Thyroid gland (tissue), 4 donors: ENCODE measurements at regions not wholly inside any gene's neighbourhood (a gene's known extent, or its start where the extent isn't known, plus 50 kb on each side); places are given as distances from the start of the nearest gene placed in this dataset.

Experiments
- DNase-seq, 2 donors: peaks; one replicate each; pipeline ENCODE4 v3.0.0-alpha.2; 2019
- H3K27ac ChIP-seq, 3 donors: fragments of 200-600 bp; sonication (generic); 1 replicate in 2 of 3; 2 replicates in 1 of 3; pipeline ENCODE4 v1.5.1; 2016 to 2019; ENCODE audit warnings: mild to moderate bottlenecking in 1 of 3, moderate library complexity in 1 of 3
- H3K27me3 ChIP-seq: fragments of 200-600 bp; sonication (generic); one replicate; pipeline ENCODE4 v1.5.1; 2019
- H3K36me3 ChIP-seq, 2 donors: fragments of 200-600 bp; sonication (generic); one replicate each; pipeline ENCODE4 v1.5.1; 2016 to 2019
- H3K4me1 ChIP-seq, 2 donors: fragments of 200-600 bp; sonication (generic); one replicate each; pipeline ENCODE4 v1.5.1; 2017 to 2019
- H3K4me3 ChIP-seq, 3 donors: fragments of 200-600 bp; sonication (generic); replicated peaks in 1 of 3; 1 replicate in 2 of 3; 2 replicates in 1 of 3; pipeline ENCODE4 v1.5.1; 2016; ENCODE audit warnings: mild to moderate bottlenecking in 1 of 3
- H3K9me3 ChIP-seq: fragments of 200-600 bp; sonication (generic); one replicate; pipeline ENCODE4 v1.5.1; 2017
- CTCF ChIP-seq, 6 experiments: fragments of 200-600 bp in 3 of 6; fragments of 450-650 bp in 3 of 6; sonication (generic) in 3 of 6; IDR thresholded peaks; one replicate each; pipeline ENCODE4 v1.5.1; 2016 to 2019; ENCODE audit warnings: antibody characterized with exemption in 6 of 6, mild to moderate bottlenecking in 2 of 6, inconsistent platforms in 1 of 6, moderate library complexity in 1 of 6
- POLR2A ChIP-seq, 2 donors: fragments of 450-650 bp; IDR thresholded peaks; one replicate each; pipeline ENCODE4 v1.6.1; 2017; ENCODE audit warnings: antibody characterized with exemption in 2 of 2, mild to moderate bottlenecking in 2 of 2, moderate library complexity in 1 of 2
- WGBS, 2 donors: methylation state at CpG; one replicate each; pipeline ENCODE4 v1.1.5; 2017; 5-methylcytosine and 5-hydroxymethylcytosine counted together
- intact Hi-C: fragments of 100-400 bp; cut with DNase I; formaldehyde crosslinking; loops from one replicate; pipeline ENCODE4 v1.15.1; 2023

DNA sequence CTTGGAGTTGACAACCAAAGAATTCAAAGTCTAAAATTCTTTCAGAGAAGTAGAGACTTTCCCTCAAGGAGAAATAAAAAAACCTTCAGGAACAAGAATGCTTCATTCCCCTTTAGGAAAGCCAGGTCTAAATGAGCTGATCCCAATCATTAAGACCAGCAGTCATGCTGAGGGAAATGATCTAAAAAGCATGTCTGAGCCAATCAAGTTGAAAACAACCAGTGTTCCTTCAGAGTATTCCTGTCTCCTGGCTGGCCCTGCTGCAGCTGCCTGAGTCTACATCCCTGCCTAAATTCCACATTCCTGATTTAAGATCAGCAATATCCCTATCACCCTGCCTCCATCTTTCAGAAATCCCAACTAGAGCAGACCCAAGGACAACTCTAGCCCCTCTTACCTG is 244.5 kb downstream of the PLK2 start:
- H3K4me3 ChIP-seq: no peak overlapping the region
- intact Hi-C loops: no loop called here
- TF ChIP-seq POLR2A (IDR thresholded peaks at IDR 0.05) (no peak), CTCF (IDR thresholded peaks at IDR 0.05) (no peak)
- no peaks in the 10 kb centered on the region for H3K4me1 ChIP-seq
- no peaks in the 10 kb centered on the region for H3K36me3 ChIP-seq
- no peak overlapping the region for H3K27ac ChIP-seq
- no peak for DNase-seq
- H3K27me3 ChIP-seq: no peaks in the 10 kb centered on the region
- H3K9me3 ChIP-seq: no peaks in the 10 kb centered on the region

GRCh38 chr5:58211441-58211840 is 248.4 kb downstream of the PLK2 start:
- intact Hi-C loops: no loop called here

GRCh38 chr5:58208674-58209073 is 251.2 kb downstream of the PLK2 start:
- no peak for TF ChIP-seq CTCF (IDR thresholded peaks at IDR 0.05)
- TF ChIP-seq POLR2A (IDR thresholded peaks at IDR 0.05): no peak
- H3K4me3 ChIP-seq: no peak overlapping the region
- H3K27me3 ChIP-seq: no peaks in the 10 kb centered on the region
- H3K4me1 ChIP-seq: no peaks in the 10 kb centered on the region
- no peaks in the 10 kb centered on the region for H3K36me3 ChIP-seq
- no peak overlapping the region for H3K27ac ChIP-seq
- intact Hi-C loops: no loop called here
- no peak for DNase-seq
- 86 to 88% methylated on average over 7 of the region's 7 CpGs for WGBS, 2 donors
- H3K9me3 ChIP-seq: no peaks in the 10 kb centered on the region

More at GRCh38 chr5:58211441-58211840, 248.4 kb downstream of the PLK2 start:
- Histone ChIP-seq H3K27ac (no peak overlapping the region), H3K9me3 (no peaks in the 10 kb centered on the region), H3K36me3 (no peaks in the 10 kb centered on the region), H3K27me3 (no peaks in the 10 kb centered on the region), H3K4me1 (no peaks in the 10 kb centered on the region), H3K4me3 (no peak overlapping the region)
- DNase-seq: no peak
- 95 to 98% methylated on average over 1 of the region's 1 CpG for WGBS, 2 donors
- TF ChIP-seq POLR2A (IDR thresholded peaks at IDR 0.05) (no peak), CTCF (IDR thresholded peaks at IDR 0.05) (no peak)

DNA sequence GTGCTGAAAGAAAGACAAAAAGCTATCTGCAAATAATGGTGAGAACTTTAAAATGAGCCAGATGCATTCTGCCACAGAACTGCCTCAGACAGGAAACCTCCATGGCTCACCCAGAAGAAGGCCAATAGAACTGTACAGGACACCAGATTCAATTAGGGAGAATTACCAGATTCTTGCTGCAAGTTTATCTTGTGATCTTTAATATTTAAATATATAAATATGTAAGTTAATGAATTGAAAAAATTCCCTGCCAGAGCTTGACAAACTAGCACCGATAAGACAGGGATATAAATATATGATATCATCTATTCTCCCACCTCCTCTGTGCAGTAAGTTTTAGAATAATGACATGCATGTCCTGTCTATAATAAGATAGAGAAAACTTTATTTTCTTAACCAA is 252.8 kb downstream of the PLK2 start:
- WGBS, 2 donors: 63 to 71% methylated on average over 1 of the region's 1 CpG
- intact Hi-C loops: no loop called here
- Histone ChIP-seq H3K4me1 (no peaks in the 10 kb centered on the region), H3K36me3 (no peaks in the 10 kb centered on the region), H3K4me3 (no peak overlapping the region), H3K9me3 (no peaks in the 10 kb centered on the region), H3K27me3 (no peaks in the 10 kb centered on the region), H3K27ac (no peak overlapping the region)
- no peak for DNase-seq
- TF ChIP-seq POLR2A (IDR thresholded peaks at IDR 0.05) (no peak), CTCF (IDR thresholded peaks at IDR 0.05) (no peak)

- DNase-seq: no peak
- H3K36me3 ChIP-seq: no peaks in the 10 kb centered on the region
- 73 to 92% methylated on average over 3 of the region's 3 CpGs for WGBS, 2 donors
- no peak for TF ChIP-seq CTCF (IDR thresholded peaks at IDR 0.05)
- no peak for TF ChIP-seq POLR2A (IDR thresholded peaks at IDR 0.05)
- no peak overlapping the region for H3K27ac ChIP-seq
- no peaks in the 10 kb centered on the region for H3K9me3 ChIP-seq
- intact Hi-C loops: no loop called here
- H3K4me3 ChIP-seq: no peak overlapping the region
- H3K27me3 ChIP-seq: no peaks in the 10 kb centered on the region
- H3K4me1 ChIP-seq: no peaks in the 10 kb centered on the region
These were observed 254.9 kb downstream of the PLK2 start for GRCh38 chr5:58204966-58205365.
